ENCODE measurements at regions not wholly inside any gene's neighbourhood (a gene's known extent, or its start where the extent isn't known, plus 50 kb on each side); places are given as distances from the start of the nearest gene placed in this dataset.
A peak's percentile ranks its signal among the peaks of the same experiment; 100 is the strongest.

- no peaks in the 10 kb centered on the region for H3K9me3 ChIP-seq
- no peaks in the 10 kb centered on the region for H3K27me3 ChIP-seq
- no peaks in the 10 kb centered on the region for H3K36me3 ChIP-seq
- H3K27ac ChIP-seq, result no peak overlapping the region
- FAIRE-seq (no peak), DNase-seq (no peak), ATAC-seq (no peak)
- WGBS, 2 donors, result 96 to 99% methylated on average over 2 of the region's 2 CpGs
- intact Hi-C loops (cut with DNase I), result loop anchor here in 1 of 3 donors (10.0 kb wide), 1 partner anchor 211 kb away; the partner anchor contains the start of gene EDN1
- TF ChIP-seq CTCF (IDR thresholded peaks at IDR 0.05), result no peak
- no peaks in the 10 kb centered on the region for H3K4me1 ChIP-seq
- no peak overlapping the region for H3K4me3 ChIP-seq
These were observed 210.4 kb upstream of the PHACTR1 start for GRCh38 chr6:12506159-12506558.

GRCh38 chr6:12507636-12508035 is 208.9 kb upstream of the PHACTR1 start:
- no peak for ATAC-seq
- no peak for DNase-seq
- Histone ChIP-seq H3K4me3 (no peak overlapping the region), H3K4me1 (no peaks in the 10 kb centered on the region), H3K27me3 (no peaks in the 10 kb centered on the region), H3K36me3 (no peaks in the 10 kb centered on the region), H3K27ac (no peak overlapping the region), H3K9me3 (no peaks in the 10 kb centered on the region)
- no peak for FAIRE-seq
- intact Hi-C loops (cut with DNase I), result loop anchor here in 1 of 3 donors (10.0 kb wide), 1 partner anchor 213 kb away; the partner anchor contains the start of gene EDN1
- no peak for TF ChIP-seq CTCF (IDR thresholded peaks at IDR 0.05)
- WGBS, 2 donors, result 52 to 56% methylated on average over 3 of the region's 3 CpGs

GRCh38 chr6:12508553-12508952 is 208.0 kb upstream of the PHACTR1 start:
- Histone ChIP-seq H3K9me3 (no peaks in the 10 kb centered on the region), H3K36me3 (no peaks in the 10 kb centered on the region), H3K27me3 (no peaks in the 10 kb centered on the region), H3K4me3 (no peak overlapping the region), H3K4me1 (no peaks in the 10 kb centered on the region), H3K27ac (no peak overlapping the region)
- no peak for TF ChIP-seq CTCF (IDR thresholded peaks at IDR 0.05)
- intact Hi-C loops (cut with DNase I), result loop anchor here in 1 of 3 donors (10.0 kb wide), 1 partner anchor 214 kb away; the partner anchor contains the start of gene EDN1
- WGBS, 2 donors, result 83 to 92% methylated on average over 4 of the region's 4 CpGs
- DNase-seq (no peak), FAIRE-seq (no peak), ATAC-seq (no peak)

GRCh38 chr6:12509060-12509459 is 207.5 kb upstream of the PHACTR1 start:
- no peaks in the 10 kb centered on the region for H3K4me1 ChIP-seq
- no peaks in the 10 kb centered on the region for H3K27me3 ChIP-seq
- intact Hi-C loops (cut with DNase I), result loop anchor here in 1 of 3 donors (10.0 kb wide), 1 partner anchor 214 kb away; the partner anchor contains the start of gene EDN1
- ATAC-seq, result no peak
- no peak overlapping the region for H3K4me3 ChIP-seq
- FAIRE-seq, result no peak
- TF ChIP-seq CTCF (IDR thresholded peaks at IDR 0.05), result no peak
- H3K36me3 ChIP-seq, result no peaks in the 10 kb centered on the region
- H3K27ac ChIP-seq, result no peak overlapping the region
- H3K9me3 ChIP-seq, result no peaks in the 10 kb centered on the region
- no peak for DNase-seq
- WGBS, 2 donors, result 86 to 90% methylated on average over 1 of the region's 1 CpG

GRCh38 chr6:12516070-12516469 is 200.5 kb upstream of the PHACTR1 start:
- Histone ChIP-seq H3K4me1 (no peaks in the 10 kb centered on the region), H3K36me3 (no peaks in the 10 kb centered on the region), H3K9me3 (no peaks in the 10 kb centered on the region), H3K27me3 (no peaks in the 10 kb centered on the region), H3K27ac (no peak overlapping the region), H3K4me3 (no peak overlapping the region)
- DNase-seq (no peak), ATAC-seq (peak in 3 of 4 donors; percentile 52 to 77 (median 74)), FAIRE-seq (no peak)
- intact Hi-C loops (cut with DNase I), result no loop called here
- 42 to 95% methylated on average over 1 of the region's 1 CpG for WGBS, 2 donors
- no peak for TF ChIP-seq CTCF (IDR thresholded peaks at IDR 0.05)

Measured in pancreas (tissue), 10 donors.